HEK293 (cell line): ENCODE measurements at regions not wholly inside any gene's neighbourhood (a gene's known extent, or its start where the extent isn't known, plus 50 kb on each side); places are given as distances from the start of the nearest gene placed in this dataset.

ENCODE experiments used
- CTCF ChIP-seq: fragments of 450-650 bp; formaldehyde crosslinking; IDR thresholded peaks from 2 replicates; pipeline ENCODE4 v1.5.1; 2016; ENCODE audit warnings: missing biosample characterization, missing genetic modification characterization
- GLI4 ChIP-seq: fragments of 450-650 bp; formaldehyde crosslinking; IDR thresholded peaks from 2 replicates; pipeline ENCODE4 v1.5.1; 2016; ENCODE audit warnings: missing biosample characterization, missing genetic modification characterization
- MYNN ChIP-seq: fragments of 450-650 bp; formaldehyde crosslinking; IDR thresholded peaks from 2 replicates; pipeline ENCODE4 v1.5.1; 2016; ENCODE audit warnings: missing biosample characterization, missing genetic modification characterization, borderline replicate concordance
- PRDM6 ChIP-seq: fragments of 450-650 bp; formaldehyde crosslinking; IDR thresholded peaks from 2 replicates; pipeline ENCODE4 v1.5.1; 2017; ENCODE audit warnings: missing biosample characterization, missing genetic modification characterization
- SP2 ChIP-seq: fragments of 450-650 bp; formaldehyde crosslinking; IDR thresholded peaks from 2 replicates; pipeline ENCODE4 v1.5.1; 2016; ENCODE audit warnings: missing biosample characterization, missing genetic modification characterization
- TCF7L2 ChIP-seq: IDR thresholded peaks from 2 replicates; pipeline ENCODE4 v1.6.1; 2011; ENCODE audit warnings: low read depth, mild to moderate bottlenecking, inconsistent platforms, low read length, moderate library complexity, borderline replicate concordance
- YY1 ChIP-seq: fragments of 450-650 bp; formaldehyde crosslinking; IDR thresholded peaks from 2 replicates; pipeline ENCODE4 v1.5.1; 2018; ENCODE audit warnings: missing biosample characterization, missing genetic modification characterization
- ZBTB11 ChIP-seq: fragments of 450-650 bp; formaldehyde crosslinking; conservative IDR thresholded peaks from 2 replicates; pipeline ENCODE4 v1.5.1; 2016; ENCODE audit warnings: low read depth, missing biosample characterization, missing genetic modification characterization
- ZNF350 ChIP-seq: fragments of 450-650 bp; formaldehyde crosslinking; IDR thresholded peaks from 2 replicates; pipeline ENCODE4 v1.5.0; 2017; ENCODE audit warnings: missing biosample characterization, mild to moderate bottlenecking, missing genetic modification characterization
- ZNF548 ChIP-seq: fragments of 450-650 bp; formaldehyde crosslinking; IDR thresholded peaks from 2 replicates; pipeline ENCODE4 v1.5.1; 2016; ENCODE audit warnings: missing biosample characterization, missing genetic modification characterization
- ZNF76 ChIP-seq: fragments of 450-650 bp; formaldehyde crosslinking; IDR thresholded peaks from 2 replicates; pipeline ENCODE4; 2016; ENCODE audit warnings: low read depth, missing biosample characterization, missing genetic modification characterization, borderline replicate concordance

GRCh38 chr14:101040538-101041442 is 137.3 kb upstream of the RTL1 start:
- TF ChIP-seq ZNF76 (tag by site-specific recombination): no peak
- TF ChIP-seq SP2 (tag by site-specific recombination): no peak
- TF ChIP-seq MYNN (tag by site-specific recombination): no peak
- TF ChIP-seq ZNF548: no peak
- TF ChIP-seq ZBTB11: no peak
- no peak for TF ChIP-seq CTCF (tag by site-specific recombination)
- no peak for TF ChIP-seq PRDM6
- no peak for TF ChIP-seq YY1 (tag by site-specific recombination)
- no peak for TF ChIP-seq ZNF350
- TF ChIP-seq GLI4 (tag by site-specific recombination): no peak
- TF ChIP-seq TCF7L2: no peak
